HEK293T (cell line): ENCODE measurements at regions not wholly inside any gene's neighbourhood (a gene's known extent, or its start where the extent isn't known, plus 50 kb on each side); places are given as distances from the start of the nearest gene placed in this dataset.

Experiments used
- BHLHE40 ChIP-seq: fragments of 450-650 bp; IDR thresholded peaks from 2 replicates; pipeline ENCODE4 v1.6.1; 2016; ENCODE audit warnings: mild to moderate bottlenecking, moderate library complexity, borderline replicate concordance
- ELF4 ChIP-seq: fragments of 450-650 bp; IDR thresholded peaks from 2 replicates; pipeline ENCODE4 v1.6.1; 2017; ENCODE audit warnings: antibody characterized with exemption
- FOXA1 ChIP-seq: fragments of 450-650 bp; IDR thresholded peaks from 2 replicates; pipeline ENCODE4 v1.6.1; 2016; ENCODE audit warnings: mild to moderate bottlenecking
- HDGF ChIP-seq: fragments of 450-650 bp; IDR thresholded peaks from 2 replicates; pipeline ENCODE4 v1.6.1; 2017; ENCODE audit warnings: antibody characterized with exemption, borderline replicate concordance
- LEF1 ChIP-seq: fragments of 450-650 bp; IDR thresholded peaks from 2 replicates; pipeline ENCODE4 v1.6.1; 2017; ENCODE audit warnings: mild to moderate bottlenecking, borderline replicate concordance
- NFRKB ChIP-seq: fragments of 450-650 bp; IDR thresholded peaks from 2 replicates; pipeline ENCODE4 v1.6.1; 2016; ENCODE audit warnings: mild to moderate bottlenecking, moderate library complexity
- SP1 ChIP-seq: fragments of 450-650 bp; IDR thresholded peaks from 2 replicates; pipeline ENCODE4 v1.6.1; 2017
- ZNF384 ChIP-seq: fragments of 450-650 bp; IDR thresholded peaks from 2 replicates; pipeline ENCODE4 v1.6.1; 2016
- TF ChIP-seq, protein P1 (sequence below): fragments of 450-650 bp; IDR thresholded peaks from 2 replicates; pipeline ENCODE4 v1.6.1; 2016

DNA sequence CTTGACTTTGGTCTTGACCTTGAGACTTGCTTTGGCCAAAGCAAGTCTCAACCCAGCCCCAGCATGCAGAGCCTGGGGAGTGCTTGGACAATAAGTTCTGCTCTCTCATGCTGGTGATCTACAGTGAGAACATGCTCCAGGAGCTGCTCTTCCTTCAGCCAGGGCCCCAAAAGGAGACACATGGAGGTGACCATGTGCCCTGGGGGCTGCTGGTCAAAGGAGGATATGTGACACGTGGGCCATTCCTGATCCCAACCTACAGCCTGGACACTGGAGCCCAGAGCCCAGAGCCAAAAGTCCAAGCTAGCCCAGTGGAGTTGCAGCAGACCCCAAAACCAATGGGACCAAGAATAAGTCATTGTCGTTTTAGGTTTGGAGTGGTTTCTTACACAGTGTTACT is 78.2 kb upstream of the CHST15 start:
- TF ChIP-seq ELF4 (no peak), NFRKB (no peak), ZNF384 (no peak), HDGF (no peak), BHLHE40 (no peak), FOXA1 (no peak), SP1 (no peak), LEF1 (no peak)
- TF ChIP-seq, protein P1, sequence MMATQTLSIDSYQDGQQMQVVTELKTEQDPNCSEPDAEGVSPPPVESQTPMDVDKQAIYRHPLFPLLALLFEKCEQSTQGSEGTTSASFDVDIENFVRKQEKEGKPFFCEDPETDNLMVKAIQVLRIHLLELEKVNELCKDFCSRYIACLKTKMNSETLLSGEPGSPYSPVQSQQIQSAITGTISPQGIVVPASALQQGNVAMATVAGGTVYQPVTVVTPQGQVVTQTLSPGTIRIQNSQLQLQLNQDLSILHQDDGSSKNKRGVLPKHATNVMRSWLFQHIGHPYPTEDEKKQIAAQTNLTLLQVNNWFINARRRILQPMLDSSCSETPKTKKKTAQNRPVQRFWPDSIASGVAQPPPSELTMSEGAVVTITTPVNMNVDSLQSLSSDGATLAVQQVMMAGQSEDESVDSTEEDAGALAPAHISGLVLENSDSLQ, result no peak
